Left hindlimb (tissue), 1 donor: ENCODE measurements at regions not wholly inside any gene's neighbourhood (a gene's known extent, or its start where the extent isn't known, plus 50 kb on each side); places are given as distances from the start of the nearest gene placed in this dataset.
A peak's percentile ranks its signal among the peaks of the same experiment; 100 is the strongest.
"Not testable (repeated sequence)": the region's sequence is repeated elsewhere in the genome, so short reads cannot be mapped to it uniquely, and the experiment has no call there.

Experiments used
- DNase-seq: peaks from one replicate; pipeline ENCODE4 v3.0.0-alpha.2; 2018

- no peak for DNase-seq
Measured at GRCh38 chr1:217136895-217137205, 413.6 kb upstream of the ESRRG start.

- no peak for DNase-seq
Measured at GRCh38 chr1:217135987-217136894, 413.0 kb upstream of the ESRRG start.

GRCh38 chr1:217135569-217135915, 412.3 kb upstream of the ESRRG start:
- peak; percentile 56 for DNase-seq

DNA sequence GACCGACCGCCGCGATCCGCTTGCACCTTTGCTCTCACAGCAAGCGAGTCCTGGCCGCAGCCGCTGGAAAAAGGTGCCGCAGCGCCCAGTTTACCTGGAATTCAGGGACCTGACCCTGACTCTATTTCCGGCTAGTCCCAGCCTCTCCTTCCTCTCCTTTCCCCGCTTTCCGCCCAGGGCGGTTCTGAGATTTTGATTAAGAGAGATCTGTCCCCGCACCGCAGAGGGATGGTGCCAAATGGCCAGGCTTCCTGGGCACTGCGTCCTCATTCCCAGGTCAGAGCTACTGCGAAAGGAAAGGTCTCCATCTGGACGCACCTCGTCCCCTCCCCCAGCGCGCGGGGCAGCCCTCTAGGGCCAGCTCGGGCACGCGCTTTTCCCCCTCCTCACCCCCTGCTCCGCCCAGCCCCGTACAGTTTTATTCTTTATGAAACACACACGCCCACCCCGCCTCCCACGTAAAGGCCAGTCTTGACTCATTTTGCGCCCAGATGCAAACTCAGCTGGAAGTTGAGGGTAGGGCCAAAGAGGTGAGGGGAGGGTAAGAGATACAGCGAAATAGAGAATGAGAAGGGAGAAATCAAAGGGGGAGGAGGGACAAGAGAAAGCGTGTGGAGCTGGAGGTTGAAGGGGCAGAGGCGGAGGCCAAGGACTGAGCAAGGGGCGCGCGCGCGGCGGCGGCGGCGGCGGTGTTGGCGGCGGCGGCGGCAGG, 411.8 kb upstream of the ESRRG start:
- peak; percentile 43 for DNase-seq

GRCh38 chr1:217133958-217134856, 411.0 kb upstream of the ESRRG start:
- DNase-seq, result peak; percentile 47

DNA sequence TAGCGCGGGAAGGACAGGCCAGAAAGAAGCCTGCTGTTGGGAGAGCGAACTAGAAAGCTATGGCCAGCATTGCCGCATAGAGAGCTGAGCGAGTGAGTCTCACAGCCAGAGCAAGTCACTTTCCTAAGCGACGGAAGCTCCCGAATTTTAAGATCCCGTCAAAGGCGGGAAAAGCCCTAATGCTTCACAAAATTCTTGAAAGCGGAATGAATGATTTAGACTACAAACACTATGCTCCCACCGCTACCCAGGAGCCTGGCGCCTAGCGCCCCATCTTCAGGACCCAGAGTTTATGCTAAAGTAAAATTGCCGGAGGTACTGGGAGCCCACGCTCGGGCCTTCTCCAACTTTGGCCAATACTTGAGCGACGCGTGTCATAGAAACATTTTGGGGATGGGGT, 409.9 kb upstream of the ESRRG start:
- no peak for DNase-seq

- not testable (repeated sequence) for DNase-seq
Measured at GRCh38 chr1:217123340-217123739, 400.1 kb upstream of the ESRRG start.

DNA sequence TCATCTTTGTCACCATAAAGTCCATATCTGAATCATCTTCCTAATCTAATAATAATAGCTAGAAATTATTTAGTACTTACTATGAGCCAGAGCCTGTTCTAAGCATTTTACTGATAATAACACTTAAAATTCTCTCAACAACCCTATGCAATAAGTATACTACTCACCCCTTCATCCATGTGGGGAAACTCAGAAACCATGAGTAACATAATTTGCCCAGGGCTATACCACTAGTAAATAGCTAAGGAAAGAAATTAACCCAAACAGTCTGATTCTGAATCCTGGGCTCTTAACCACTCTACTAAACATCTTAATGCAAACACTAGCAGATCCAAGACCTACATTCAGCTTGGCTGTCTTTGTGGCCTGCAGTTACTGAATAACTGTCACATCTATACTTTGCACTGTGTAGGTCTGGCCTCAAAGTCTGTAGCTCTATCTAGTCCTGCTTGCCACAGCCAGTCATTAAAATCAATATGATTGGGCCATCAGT, 394.8 kb upstream of the ESRRG start:
- DNase-seq, result no peak

GRCh38 chr1:217115404-217116380, 392.5 kb upstream of the ESRRG start:
- DNase-seq, result no peak

- no peak for DNase-seq
Measured at GRCh38 chr1:217109928-217110327, 386.7 kb upstream of the ESRRG start.

- no peak for DNase-seq
Measured at GRCh38 chr1:217106231-217106901, 383.1 kb upstream of the ESRRG start.

DNA sequence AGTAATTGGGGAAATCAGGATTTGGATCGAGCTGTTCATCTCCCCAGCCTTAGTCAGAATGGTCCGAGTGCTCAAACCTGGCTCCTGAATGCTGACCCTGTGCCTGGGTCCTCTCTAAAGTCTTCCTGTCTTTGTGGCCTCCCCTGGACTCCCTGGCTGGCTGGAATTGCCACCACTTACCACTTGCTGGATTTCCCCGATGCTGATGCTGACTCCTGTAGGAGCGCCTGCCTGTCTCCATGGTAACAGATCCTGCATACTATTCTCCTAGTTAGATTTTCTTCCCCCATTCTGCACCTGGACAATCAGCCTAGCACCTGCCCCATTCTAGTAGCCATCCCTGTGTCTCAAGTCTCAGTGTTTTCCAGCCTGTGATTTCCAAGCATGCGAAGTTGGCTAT, 382.2 kb upstream of the ESRRG start:
- DNase-seq, result no peak

- no peak for DNase-seq
Measured at GRCh38 chr1:217097819-217098218, 374.6 kb upstream of the ESRRG start.

DNA sequence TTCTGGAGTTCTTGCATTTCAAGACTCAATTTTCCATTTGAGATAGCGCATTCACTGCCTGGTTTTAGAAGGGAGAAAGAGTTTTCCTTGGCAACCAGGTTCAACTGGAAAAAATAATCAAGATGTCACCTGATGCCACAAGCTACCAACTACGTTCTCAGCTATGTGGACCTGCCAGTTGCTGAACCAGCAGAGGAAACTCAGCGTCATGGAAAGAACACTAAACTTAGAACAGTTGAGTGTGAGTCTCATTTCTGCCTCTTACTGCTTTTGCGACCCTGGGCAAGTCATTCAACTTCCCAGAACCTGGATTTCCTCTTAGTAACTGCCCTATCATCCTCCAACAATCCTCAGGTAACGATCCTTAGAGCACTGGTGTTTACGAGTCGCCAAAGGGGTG, 373.0 kb upstream of the ESRRG start:
- DNase-seq, result no peak

- DNase-seq, result no peak
Measured at GRCh38 chr1:217095050-217095622, 371.9 kb upstream of the ESRRG start.

DNA sequence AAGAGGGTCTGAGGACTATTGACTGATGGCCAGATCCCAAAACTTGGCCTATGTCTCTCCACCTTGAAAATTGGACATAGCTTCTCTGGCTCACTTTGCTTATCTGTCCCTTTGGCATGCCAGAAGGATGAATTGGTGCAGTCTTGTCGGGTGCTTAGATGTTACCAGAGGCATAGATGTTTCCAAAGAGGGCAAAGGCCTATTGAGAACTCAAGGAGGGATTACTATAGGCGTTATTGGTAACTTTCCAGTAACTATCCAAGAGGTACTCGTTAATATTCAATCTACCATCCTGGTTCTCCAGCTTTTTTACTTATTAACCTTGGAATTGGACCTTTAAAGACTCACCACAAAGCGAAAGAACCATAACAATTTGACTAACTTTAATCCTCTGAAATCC, 368.3 kb upstream of the ESRRG start:
- DNase-seq, result no peak

- DNase-seq, result peak; percentile 45
Measured at GRCh38 chr1:217090060-217090911, 367.1 kb upstream of the ESRRG start.

- DNase-seq, result peak; percentile 75
Measured at GRCh38 chr1:217089361-217090014, 366.3 kb upstream of the ESRRG start.

DNA sequence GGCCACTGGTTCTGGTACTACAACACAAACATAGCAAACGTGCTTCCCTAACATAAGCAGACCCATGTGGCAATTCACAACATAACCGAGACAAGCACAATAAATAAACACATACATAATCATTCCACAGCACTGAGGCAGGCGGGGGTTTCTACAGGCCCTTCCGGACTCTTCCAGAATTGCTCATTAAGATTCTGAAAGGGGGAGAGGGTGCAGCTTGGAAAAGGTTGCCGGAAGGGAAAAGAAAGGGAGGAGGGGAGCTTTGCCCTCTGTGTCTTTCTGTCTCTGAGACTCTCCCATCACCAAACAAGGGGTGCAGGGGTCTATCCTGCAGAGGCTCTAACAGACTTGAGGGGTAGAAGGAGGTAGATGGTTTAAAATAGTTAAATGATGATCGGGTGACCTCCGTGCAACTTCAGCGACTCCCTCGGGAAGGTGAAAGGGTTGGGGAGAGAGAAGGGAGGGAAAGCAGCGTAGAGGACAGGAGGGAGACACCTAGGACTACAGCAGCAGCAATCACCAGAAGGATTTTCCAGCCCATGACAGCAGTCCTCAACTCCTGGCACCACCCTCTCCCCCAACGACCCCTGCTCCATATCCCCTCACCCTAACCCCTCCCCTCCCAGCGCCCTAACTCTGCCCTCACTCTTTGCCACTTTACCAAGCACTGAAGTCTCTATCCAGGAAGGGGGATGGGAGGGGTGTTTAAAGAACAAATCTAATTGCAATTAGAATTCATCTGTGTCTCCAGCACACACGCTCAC, 365.5 kb upstream of the ESRRG start:
- no peak for DNase-seq
